SK-N-SH (cell line): ENCODE measurements at regions not wholly inside any gene's neighbourhood (a gene's known extent, or its start where the extent isn't known, plus 50 kb on each side); places are given as distances from the start of the nearest gene placed in this dataset.

Source experiments
- EP300 ChIP-seq, 2 experiments: IDR thresholded peaks; 2 replicates each; pipeline versions ENCODE4 v1.4.0 to v1.6.1; 2012; ENCODE audit warnings: borderline replicate concordance in 1 of 2, low read depth in 1 of 2, low read length in 1 of 2
- NRF1 ChIP-seq: IDR thresholded peaks from 2 replicates; pipeline ENCODE4 v1.6.1; 2012; ENCODE audit warnings: low read depth, mild to moderate bottlenecking, low read length
- POLR2AphosphoS5 ChIP-seq: IDR thresholded peaks from 2 replicates; pipeline ENCODE4 v1.6.1; 2012; ENCODE audit warnings: low read depth, low read length
- RAD21 ChIP-seq: IDR thresholded peaks from 2 replicates; pipeline ENCODE4 v1.6.1; 2012; ENCODE audit warnings: mild to moderate bottlenecking, low read length
- RFX5 ChIP-seq: IDR thresholded peaks from 2 replicates; pipeline ENCODE4 v1.6.1; 2012; ENCODE audit warnings: mild to moderate bottlenecking, improper control_type of control experiment, low read length
- SIN3A ChIP-seq: IDR thresholded peaks from 2 replicates; pipeline ENCODE4 v1.6.1; 2012; ENCODE audit warnings: low read depth, mild to moderate bottlenecking, low read length, moderate library complexity, borderline replicate concordance
- SMC3 ChIP-seq: IDR thresholded peaks from 2 replicates; pipeline ENCODE4 v1.6.1; 2012; ENCODE audit warnings: low read depth, low read length, improper control_type of control experiment
- TAF1 ChIP-seq: IDR thresholded peaks from 2 replicates; pipeline ENCODE4 v1.6.1; 2012; ENCODE audit warnings: low read depth, mild to moderate bottlenecking, low read length, moderate library complexity, borderline replicate concordance
- TCF12 ChIP-seq: IDR thresholded peaks from 2 replicates; pipeline ENCODE4 v1.4.0; 2012
- YY1 ChIP-seq: IDR thresholded peaks from 2 replicates; pipeline ENCODE4 v1.4.0; 2012; ENCODE audit warnings: low read depth, mild to moderate bottlenecking
- TF ChIP-seq, protein P1 (sequence below): fragments of 200-600 bp; sonication (generic); IDR thresholded peaks from 2 replicates; pipeline ENCODE4 v1.6.1; 2017; ENCODE audit warnings: antibody characterized with exemption, mild to moderate bottlenecking, moderate library complexity
- TF ChIP-seq, protein P2 (sequence below): fragments of 150-350 bp; IDR thresholded peaks from 2 replicates; pipeline ENCODE4 v1.6.1; 2017; ENCODE audit warnings: antibody characterized with exemption, low read length, low read depth, borderline replicate concordance

DNA sequence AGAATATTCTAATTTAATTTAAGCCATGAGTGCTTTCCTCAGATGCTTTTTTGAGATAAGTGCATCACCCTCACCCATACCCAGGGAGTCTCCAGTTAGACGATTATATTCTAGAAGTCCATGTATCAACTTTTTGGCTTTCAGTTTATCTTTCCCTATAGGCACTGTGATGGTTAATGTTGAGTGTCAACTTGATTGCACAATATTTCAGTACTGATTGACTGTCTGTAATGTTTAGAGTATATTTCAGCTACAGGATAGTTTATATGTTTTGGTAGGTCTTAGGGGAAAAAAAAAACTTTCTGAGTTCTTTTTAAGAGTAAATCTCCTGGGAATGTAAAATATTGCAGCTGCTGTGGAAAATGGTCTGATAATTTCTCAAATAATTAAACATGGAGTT lies 535.4 kb downstream of the ADRA2A start:
- TF ChIP-seq, protein P1, sequence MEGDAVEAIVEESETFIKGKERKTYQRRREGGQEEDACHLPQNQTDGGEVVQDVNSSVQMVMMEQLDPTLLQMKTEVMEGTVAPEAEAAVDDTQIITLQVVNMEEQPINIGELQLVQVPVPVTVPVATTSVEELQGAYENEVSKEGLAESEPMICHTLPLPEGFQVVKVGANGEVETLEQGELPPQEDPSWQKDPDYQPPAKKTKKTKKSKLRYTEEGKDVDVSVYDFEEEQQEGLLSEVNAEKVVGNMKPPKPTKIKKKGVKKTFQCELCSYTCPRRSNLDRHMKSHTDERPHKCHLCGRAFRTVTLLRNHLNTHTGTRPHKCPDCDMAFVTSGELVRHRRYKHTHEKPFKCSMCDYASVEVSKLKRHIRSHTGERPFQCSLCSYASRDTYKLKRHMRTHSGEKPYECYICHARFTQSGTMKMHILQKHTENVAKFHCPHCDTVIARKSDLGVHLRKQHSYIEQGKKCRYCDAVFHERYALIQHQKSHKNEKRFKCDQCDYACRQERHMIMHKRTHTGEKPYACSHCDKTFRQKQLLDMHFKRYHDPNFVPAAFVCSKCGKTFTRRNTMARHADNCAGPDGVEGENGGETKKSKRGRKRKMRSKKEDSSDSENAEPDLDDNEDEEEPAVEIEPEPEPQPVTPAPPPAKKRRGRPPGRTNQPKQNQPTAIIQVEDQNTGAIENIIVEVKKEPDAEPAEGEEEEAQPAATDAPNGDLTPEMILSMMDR: no peak
- TF ChIP-seq RFX5 (no peak), YY1 (no peak), EP300 (IDR thresholded peaks at IDR 0.05; ENCODE audit: borderline replicate concordance in 1 of 2, low read depth in 1 of 2, low read length in 1 of 2) (no peak), SMC3 (no peak), NRF1 (no peak), TCF12 (no peak), TAF1 (no peak), SIN3A (no peak), RAD21 (no peak), POLR2AphosphoS5 (no peak)
- TF ChIP-seq, protein P2, sequence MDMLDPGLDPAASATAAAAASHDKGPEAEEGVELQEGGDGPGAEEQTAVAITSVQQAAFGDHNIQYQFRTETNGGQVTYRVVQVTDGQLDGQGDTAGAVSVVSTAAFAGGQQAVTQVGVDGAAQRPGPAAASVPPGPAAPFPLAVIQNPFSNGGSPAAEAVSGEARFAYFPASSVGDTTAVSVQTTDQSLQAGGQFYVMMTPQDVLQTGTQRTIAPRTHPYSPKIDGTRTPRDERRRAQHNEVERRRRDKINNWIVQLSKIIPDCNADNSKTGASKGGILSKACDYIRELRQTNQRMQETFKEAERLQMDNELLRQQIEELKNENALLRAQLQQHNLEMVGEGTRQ: no peak
